SK-N-SH (cell line): ENCODE measurements at regions not wholly inside any gene's neighbourhood (a gene's known extent, or its start where the extent isn't known, plus 50 kb on each side); places are given as distances from the start of the nearest gene placed in this dataset.

ENCODE experiments used
- CTCF ChIA-PET: fragments of 300-600, 350-600 bp; formaldehyde crosslinking; extraction: SDS; loops from one replicate; lab custom pipeline; 2021; lab: Yijun Ruan, JAX
- POLR2A ChIA-PET: fragments of 350-600 bp; sonication (Branson Sonifier 250); formaldehyde crosslinking; extraction: SDS; loops from one replicate; lab custom pipeline; 2020; ENCODE audit warnings: antibody characterized with exemption, inconsistent platforms; lab: Yijun Ruan, JAX
- DNase-seq: peaks from one replicate; pipeline ENCODE4 v3.0.0; 2012
- H2AFZ ChIP-seq: fragments of 200-600 bp; sonication (generic); 2 replicates; pipeline ENCODE4 v1.8.1; 2016; ENCODE audit warnings: antibody characterized with exemption, mild to moderate bottlenecking, low read depth
- H3F3A ChIP-seq: fragments of 200-600 bp; sonication (generic); replicated peaks from 2 replicates; pipeline ENCODE3; 2016; ENCODE audit warnings: antibody characterized with exemption, mild to moderate bottlenecking; ENCODE audit not compliant: insufficient read depth
- H3K27ac ChIP-seq, 2 experiments: fragments of 200-500 bp in 1 of 2; fragments of 200-600 bp in 1 of 2; sonication (Bioruptor generic) in 1 of 2; sonication (generic), shearing (Covaris generic) in 1 of 2; 2 replicates each; pipeline versions ENCODE4 v1.5.1 to v1.6.1; 2014 to 2016; ENCODE audit warnings: low read depth in 2 of 2, inconsistent platforms in 1 of 2, low read length in 1 of 2, mild to moderate bottlenecking in 1 of 2, mixed read lengths in 1 of 2
- H3K27me3 ChIP-seq: fragments of 200-600 bp; sonication (generic), shearing (Covaris generic); 2 replicates; pipeline ENCODE4 v1.6.1; 2016; ENCODE audit warnings: mixed run types; ENCODE audit not compliant: insufficient read depth
- H3K36me3 ChIP-seq, 2 experiments: fragments of 200-500 bp in 1 of 2; fragments of 200-600 bp in 1 of 2; sonication (Bioruptor generic) in 1 of 2; sonication (generic) in 1 of 2; replicated peaks in 1 of 2; 2 replicates each; pipeline versions ENCODE3 to v1.5.1; 2014 to 2016; ENCODE audit warnings: low read length in 1 of 2, mild to moderate bottlenecking in 1 of 2; ENCODE audit not compliant: insufficient read depth in 2 of 2, control insufficient read depth in 1 of 2
- H3K4me1 ChIP-seq, 2 experiments: fragments of 200-500 bp in 1 of 2; fragments of 200-600 bp in 1 of 2; sonication (Bioruptor generic) in 1 of 2; sonication (generic), shearing (Covaris generic) in 1 of 2; 2 replicates each; pipeline versions ENCODE4 v1.5.1 to v1.6.1; 2014 to 2016; ENCODE audit warnings: low read depth in 1 of 2, low read length in 1 of 2, mixed run types in 1 of 2; ENCODE audit not compliant: insufficient read depth in 2 of 2, control insufficient read depth in 1 of 2
- H3K4me2 ChIP-seq: fragments of 200-600 bp; sonication (generic), shearing (Covaris generic); 2 replicates; pipeline ENCODE4 v1.6.1; 2017; ENCODE audit warnings: mixed run types
- H3K4me3 ChIP-seq, 2 experiments: fragments of 200-500 bp in 1 of 2; fragments of 200-600 bp in 1 of 2; sonication (Bioruptor generic) in 1 of 2; sonication (generic), shearing (Covaris generic) in 1 of 2; 2 replicates each; pipeline versions ENCODE4 v1.5.1 to v1.8.1; 2014 to 2016; ENCODE audit warnings: low read depth in 2 of 2, inconsistent platforms in 1 of 2, low read length in 1 of 2, mild to moderate bottlenecking in 1 of 2, mixed read lengths in 1 of 2, moderate library complexity in 1 of 2
- H3K79me2 ChIP-seq: fragments of 200-600 bp; sonication (generic); 2 replicates; pipeline ENCODE4 v1.8.1; 2017; ENCODE audit warnings: mild to moderate bottlenecking; ENCODE audit not compliant: insufficient read depth
- H3K9ac ChIP-seq: fragments of 200-600 bp; sonication (generic); 2 replicates; pipeline ENCODE4 v1.6.1; 2017; ENCODE audit warnings: mixed run types
- H3K9me2 ChIP-seq: fragments of 200-600 bp; sonication (generic); 2 replicates; pipeline ENCODE4 v1.6.1; 2017; ENCODE audit warnings: mixed run types
- H3K9me3 ChIP-seq: fragments of 200-600 bp; sonication (generic); 2 replicates; pipeline ENCODE4 v1.6.1; 2017; ENCODE audit warnings: mixed run types, mild to moderate bottlenecking, moderate library complexity
- H4K20me1 ChIP-seq: fragments of 200-600 bp; sonication (generic); 2 replicates; pipeline ENCODE4 v1.6.1; 2017; ENCODE audit warnings: mild to moderate bottlenecking, mixed run types; ENCODE audit not compliant: insufficient read depth
- CHD2 ChIP-seq: fragments of 150-350 bp; IDR thresholded peaks from 2 replicates; pipeline ENCODE4 v1.6.1; 2018; ENCODE audit warnings: low read length; ENCODE audit not compliant: partially characterized antibody
- ELF1 ChIP-seq: IDR thresholded peaks from 2 replicates; pipeline ENCODE4 v1.4.0; 2012
- FOSL2 ChIP-seq: IDR thresholded peaks from 2 replicates; pipeline ENCODE4 v1.4.0; 2012; ENCODE audit warnings: low read depth, mild to moderate bottlenecking, moderate library complexity, borderline replicate concordance
- GABPA ChIP-seq: IDR thresholded peaks from 2 replicates; pipeline ENCODE4 v1.4.0; 2012; ENCODE audit warnings: low read depth, mild to moderate bottlenecking
- IRF3 ChIP-seq: fragments of 150-350 bp; IDR thresholded peaks from 2 replicates; pipeline ENCODE4 v1.6.1; 2016; ENCODE audit warnings: mild to moderate bottlenecking, low read depth, low read length
- MEF2A ChIP-seq: IDR thresholded peaks from 2 replicates; pipeline ENCODE4 v1.4.0; 2012; ENCODE audit warnings: low read depth, borderline replicate concordance
- PBX3 ChIP-seq: IDR thresholded peaks from 2 replicates; pipeline ENCODE4; 2012
- POLR2AphosphoS5 ChIP-seq: IDR thresholded peaks from 2 replicates; pipeline ENCODE4 v1.6.1; 2012; ENCODE audit warnings: low read depth, low read length
- RCOR1 ChIP-seq: fragments of 150-350 bp; IDR thresholded peaks from 2 replicates; pipeline ENCODE4 v1.6.1; 2017; ENCODE audit warnings: antibody characterized with exemption, low read length
- REST ChIP-seq: IDR thresholded peaks from 2 replicates; pipeline ENCODE4 v1.6.1; 2012; ENCODE audit warnings: mild to moderate bottlenecking, low read depth, low read length, moderate library complexity
- RXRA ChIP-seq: IDR thresholded peaks from 2 replicates; pipeline ENCODE4 v1.4.0; 2012; ENCODE audit warnings: low read depth, mild to moderate bottlenecking, borderline replicate concordance
- SIN3A ChIP-seq: IDR thresholded peaks from 2 replicates; pipeline ENCODE4 v1.6.1; 2012; ENCODE audit warnings: low read depth, mild to moderate bottlenecking, low read length, moderate library complexity, borderline replicate concordance
- SMC3 ChIP-seq: IDR thresholded peaks from 2 replicates; pipeline ENCODE4 v1.6.1; 2012; ENCODE audit warnings: low read depth, low read length, improper control_type of control experiment
- TCF12 ChIP-seq: IDR thresholded peaks from 2 replicates; pipeline ENCODE4 v1.4.0; 2012
- YY1 ChIP-seq: IDR thresholded peaks from 2 replicates; pipeline ENCODE4 v1.4.0; 2012; ENCODE audit warnings: low read depth, mild to moderate bottlenecking
- WGBS: methylation state at CpG from one replicate; pipeline ENCODE4 v1.1.6; 2017; ENCODE audit warnings: low lambda C conversion rate; 5-methylcytosine and 5-hydroxymethylcytosine counted together
- TF ChIP-seq, protein P1 (sequence below): IDR thresholded peaks from 2 replicates; pipeline ENCODE4 v1.4.0; 2012; ENCODE audit warnings: low read depth, borderline replicate concordance
- TF ChIP-seq, protein P2 (sequence below): IDR thresholded peaks from 2 replicates; pipeline ENCODE4 v1.4.0; 2012; ENCODE audit warnings: low read depth
- TF ChIP-seq, protein P3 (sequence below): IDR thresholded peaks from 2 replicates; pipeline ENCODE4 v1.4.0; 2012; ENCODE audit warnings: low read depth, borderline replicate concordance

DNA sequence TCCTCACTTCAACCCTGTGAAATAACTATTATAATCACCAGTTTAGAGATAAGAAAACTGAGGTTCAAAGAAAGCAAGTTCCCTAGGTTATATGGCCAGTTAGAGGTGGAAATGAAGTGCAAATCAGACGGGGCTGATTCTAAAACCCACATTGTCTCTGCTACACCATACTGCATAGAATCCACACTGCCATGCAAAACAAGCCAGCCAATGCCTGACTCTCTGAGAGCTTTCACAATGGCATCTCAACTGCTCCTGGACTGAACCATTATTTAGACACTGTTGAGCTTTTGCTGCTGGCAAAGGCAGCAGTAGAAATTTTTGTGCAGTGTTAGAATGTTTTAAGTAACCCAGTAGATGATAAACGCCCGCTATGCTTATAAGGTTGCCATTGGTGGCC lies 195.2 kb upstream of the CNR1 start:
- Histone ChIP-seq H3K4me1 (peaks cover 0 to 26% of the 10 kb centered on the region in 2 experiments), H3K4me2 (no peak overlapping the region), H3K9me3 (no peaks in the 10 kb centered on the region), H3K79me2 (no peaks in the 10 kb centered on the region), H3F3A (peaks cover 12% of the 10 kb centered on the region), H3K27ac (peak overlapping the region in 1 of 2 experiments; percentile 87; a peak in 2 of 4 replicates), H3K27me3 (no peaks in the 10 kb centered on the region), H4K20me1 (no peaks in the 10 kb centered on the region), H3K36me3 (no peaks in the 10 kb centered on the region), H3K9me2 (no peaks in the 10 kb centered on the region), H3K4me3 (no peak overlapping the region), H2AFZ (peak overlapping the region; percentile 4; the same call in 1 of the 2 replicates), H3K9ac (no peak overlapping the region)
- WGBS = 60% methylated on average over 3 of the region's 3 CpGs
- POLR2A ChIA-PET = no interaction called here
- CTCF ChIA-PET = no interaction called here
- DNase-seq = no peak
- no peak for TF ChIP-seq PBX3
- TF ChIP-seq IRF3 = no peak
- no peak for TF ChIP-seq RXRA
- TF ChIP-seq SMC3 = no peak
- TF ChIP-seq, protein P1, sequence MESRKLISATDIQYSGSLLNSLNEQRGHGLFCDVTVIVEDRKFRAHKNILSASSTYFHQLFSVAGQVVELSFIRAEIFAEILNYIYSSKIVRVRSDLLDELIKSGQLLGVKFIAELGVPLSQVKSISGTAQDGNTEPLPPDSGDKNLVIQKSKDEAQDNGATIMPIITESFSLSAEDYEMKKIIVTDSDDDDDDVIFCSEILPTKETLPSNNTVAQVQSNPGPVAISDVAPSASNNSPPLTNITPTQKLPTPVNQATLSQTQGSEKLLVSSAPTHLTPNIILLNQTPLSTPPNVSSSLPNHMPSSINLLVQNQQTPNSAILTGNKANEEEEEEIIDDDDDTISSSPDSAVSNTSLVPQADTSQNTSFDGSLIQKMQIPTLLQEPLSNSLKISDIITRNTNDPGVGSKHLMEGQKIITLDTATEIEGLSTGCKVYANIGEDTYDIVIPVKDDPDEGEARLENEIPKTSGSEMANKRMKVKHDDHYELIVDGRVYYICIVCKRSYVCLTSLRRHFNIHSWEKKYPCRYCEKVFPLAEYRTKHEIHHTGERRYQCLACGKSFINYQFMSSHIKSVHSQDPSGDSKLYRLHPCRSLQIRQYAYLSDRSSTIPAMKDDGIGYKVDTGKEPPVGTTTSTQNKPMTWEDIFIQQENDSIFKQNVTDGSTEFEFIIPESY = no peak
- TF ChIP-seq, protein P2, sequence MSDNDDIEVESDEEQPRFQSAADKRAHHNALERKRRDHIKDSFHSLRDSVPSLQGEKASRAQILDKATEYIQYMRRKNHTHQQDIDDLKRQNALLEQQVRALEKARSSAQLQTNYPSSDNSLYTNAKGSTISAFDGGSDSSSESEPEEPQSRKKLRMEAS = no peak
- TF ChIP-seq, protein P3, sequence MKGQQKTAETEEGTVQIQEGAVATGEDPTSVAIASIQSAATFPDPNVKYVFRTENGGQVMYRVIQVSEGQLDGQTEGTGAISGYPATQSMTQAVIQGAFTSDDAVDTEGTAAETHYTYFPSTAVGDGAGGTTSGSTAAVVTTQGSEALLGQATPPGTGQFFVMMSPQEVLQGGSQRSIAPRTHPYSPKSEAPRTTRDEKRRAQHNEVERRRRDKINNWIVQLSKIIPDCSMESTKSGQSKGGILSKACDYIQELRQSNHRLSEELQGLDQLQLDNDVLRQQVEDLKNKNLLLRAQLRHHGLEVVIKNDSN = no peak
- no peak for TF ChIP-seq YY1
- TF ChIP-seq SIN3A = no peak
- TF ChIP-seq GABPA = no peak
- TF ChIP-seq POLR2AphosphoS5 = no peak
- TF ChIP-seq FOSL2 = no peak
- TF ChIP-seq TCF12 = no peak
- TF ChIP-seq ELF1 = no peak
- no peak for TF ChIP-seq MEF2A
- TF ChIP-seq CHD2 = no peak
- no peak for TF ChIP-seq REST
- TF ChIP-seq RCOR1 = no peak
